HG03558 (cell line): ENCODE measurements at regions not wholly inside any gene's neighbourhood (a gene's known extent, or its start where the extent isn't known, plus 50 kb on each side); places are given as distances from the start of the nearest gene placed in this dataset.

ENCODE experiments used
- ATAC-seq: cut with Tn5 transposase; IDR thresholded peaks from one replicate; pipeline ENCODE4 v1.9.1; 2021; ENCODE audit warnings: moderate number of reproducible peaks; ENCODE audit not compliant: unreplicated experiment; ENCODE audit errors: extremely low read depth

DNA sequence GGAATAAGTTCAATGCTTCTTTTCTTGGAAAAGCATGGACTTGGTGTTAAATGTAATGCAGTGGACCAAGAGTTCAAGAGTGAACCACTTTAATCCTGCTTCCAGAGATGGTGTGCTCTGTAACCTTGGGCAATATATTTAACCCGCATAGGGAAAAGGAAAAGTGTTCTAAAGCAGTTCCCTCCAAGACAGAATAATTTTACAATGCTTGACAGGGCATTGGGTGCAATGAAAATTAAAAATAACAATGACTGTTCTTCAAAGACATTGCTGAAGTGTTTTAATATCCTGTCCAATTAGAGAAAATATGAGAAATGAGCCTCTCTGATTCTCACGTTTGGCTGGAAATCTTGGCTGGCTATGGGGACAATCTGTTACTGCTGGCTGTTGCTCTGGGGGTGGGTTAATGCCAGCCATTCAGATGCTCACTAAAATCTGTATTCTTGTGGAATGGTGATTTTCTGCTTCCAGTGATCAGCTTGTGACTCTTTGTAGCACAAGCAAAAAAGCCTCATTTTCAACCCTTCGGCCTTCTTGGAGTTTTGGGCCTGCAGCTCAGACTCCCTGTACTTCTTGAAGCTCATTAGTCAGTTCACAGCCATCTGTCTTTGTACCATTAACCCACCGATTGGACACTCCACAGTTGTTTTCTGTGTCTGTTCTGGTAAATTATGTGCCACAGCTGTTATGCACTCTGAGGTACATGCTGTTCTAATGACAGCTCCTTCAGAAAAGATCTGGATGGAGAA, 310.6 kb downstream of the LMO7 start:
- ATAC-seq = no peak

DNA sequence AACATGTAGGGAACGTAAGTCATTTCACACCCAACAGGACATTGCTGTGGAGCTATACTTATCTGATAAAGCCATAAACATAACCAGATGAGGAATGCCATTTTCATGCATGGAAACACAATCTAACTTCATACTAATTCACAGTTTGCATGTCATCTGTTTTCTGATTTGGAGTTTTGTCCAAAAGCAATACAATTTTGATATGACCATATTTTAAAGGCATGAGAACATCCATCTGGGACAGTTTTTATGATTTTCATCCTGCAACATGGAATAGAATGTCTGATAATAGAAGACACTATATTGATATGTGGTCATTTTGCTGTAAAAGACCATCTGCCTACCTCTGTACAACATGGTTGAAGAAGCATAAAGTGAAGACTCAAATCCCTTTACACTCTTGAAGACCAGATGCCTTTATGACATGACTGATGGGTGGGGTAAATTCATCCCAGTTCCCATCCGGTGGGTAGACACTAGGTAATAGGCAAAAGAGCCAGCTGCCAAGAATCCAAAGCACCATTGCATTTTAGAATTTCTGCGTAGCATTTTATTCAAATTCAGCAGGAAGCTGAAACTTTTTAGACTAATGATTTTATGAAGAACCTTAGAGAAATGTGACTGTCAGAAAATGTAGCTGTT, 309.8 kb downstream of the LMO7 start:
- ATAC-seq = no peak

DNA sequence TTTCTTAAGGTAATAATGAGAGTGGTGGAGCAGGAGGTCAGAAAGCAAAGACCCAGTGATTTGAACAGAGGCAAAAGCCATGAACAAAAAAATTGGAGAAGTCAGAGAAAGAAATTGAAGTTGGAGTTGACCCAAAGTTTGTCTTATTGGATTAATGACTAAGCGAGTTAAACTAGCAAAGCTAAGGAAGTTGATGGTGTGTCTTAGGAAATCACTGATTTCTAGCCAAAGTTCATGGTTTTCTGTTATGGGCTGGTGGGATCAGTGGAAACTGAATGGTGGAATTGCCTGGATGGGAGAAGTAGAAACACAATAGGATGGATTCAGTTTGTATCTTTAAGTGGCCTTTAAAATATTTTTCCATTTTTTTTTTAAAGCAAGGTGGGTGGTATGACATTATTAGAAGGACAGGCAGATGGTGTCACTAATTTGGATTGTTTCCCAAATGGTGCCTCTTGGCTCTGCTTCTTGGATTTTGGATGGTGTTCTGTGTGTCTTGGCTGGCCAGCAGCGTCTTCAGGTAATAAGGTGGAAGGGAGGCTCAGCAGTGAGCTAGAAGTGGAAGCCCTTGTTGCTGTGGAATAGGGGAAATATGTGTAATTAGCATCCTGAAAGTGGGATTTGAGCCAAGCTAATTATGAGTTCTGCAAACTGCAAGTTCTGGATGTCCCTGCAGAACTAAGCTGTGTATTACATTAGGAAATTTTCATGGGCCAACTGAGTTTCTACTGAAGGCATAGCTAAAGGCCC, 302.9 kb downstream of the LMO7 start:
- no peak for ATAC-seq

DNA sequence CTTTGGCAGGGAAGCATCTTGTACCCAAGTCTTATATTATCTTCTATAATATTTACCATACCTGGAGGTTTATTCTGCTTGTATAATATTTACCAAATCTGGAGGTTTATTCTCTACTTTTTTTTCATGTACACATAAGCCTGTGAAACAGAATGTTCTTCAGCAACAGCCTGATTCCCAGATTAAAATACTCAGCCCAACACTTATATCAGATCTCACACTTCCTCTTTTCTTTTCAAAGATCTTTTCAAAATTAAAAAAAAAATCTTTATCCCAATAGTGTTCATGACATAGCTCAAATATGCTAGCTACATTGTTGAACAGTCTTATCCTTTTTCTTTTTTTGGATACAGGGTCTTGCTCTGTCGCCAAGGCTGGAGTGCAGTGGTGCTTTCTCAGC, 300.7 kb downstream of the LMO7 start:
- ATAC-seq = no peak

DNA sequence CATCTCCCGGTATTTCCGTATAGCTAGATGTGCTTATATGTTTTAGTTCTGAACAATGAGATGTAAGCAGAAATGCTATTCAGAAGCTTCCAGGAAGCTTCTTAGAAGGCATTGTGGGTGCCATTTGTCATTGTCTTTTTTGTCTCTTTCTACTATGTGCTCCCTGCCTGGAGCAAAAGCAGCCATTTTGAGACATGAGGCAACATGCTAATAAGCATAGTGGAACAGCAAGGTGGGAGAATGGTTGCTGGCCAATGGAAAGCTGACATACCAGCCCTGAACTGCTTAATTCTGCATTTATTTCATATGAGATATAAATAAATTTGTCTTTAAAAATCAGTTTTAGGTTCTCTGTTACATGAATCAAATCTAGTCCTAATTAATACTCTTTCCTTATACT, 299.7 kb downstream of the LMO7 start:
- no peak for ATAC-seq

DNA sequence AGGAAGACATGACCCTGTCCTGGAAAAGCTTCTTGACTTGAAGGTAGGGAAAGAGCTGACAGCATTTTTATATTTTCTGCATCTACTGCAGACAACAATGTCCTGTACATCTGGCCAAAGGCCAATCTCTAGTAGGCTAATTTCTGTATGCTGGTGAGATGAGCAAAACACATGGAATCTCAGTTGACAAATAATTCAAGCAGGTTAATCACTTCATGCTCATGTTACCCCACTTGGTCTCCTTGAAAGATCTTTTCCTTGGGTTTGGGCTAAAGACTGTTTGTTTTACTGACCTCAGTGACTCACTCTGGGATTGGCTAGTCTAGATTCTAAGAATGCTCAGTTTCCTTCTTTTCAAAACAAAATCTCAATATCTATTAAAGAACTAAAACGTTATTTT, 298.8 kb downstream of the LMO7 start:
- ATAC-seq = no peak

DNA sequence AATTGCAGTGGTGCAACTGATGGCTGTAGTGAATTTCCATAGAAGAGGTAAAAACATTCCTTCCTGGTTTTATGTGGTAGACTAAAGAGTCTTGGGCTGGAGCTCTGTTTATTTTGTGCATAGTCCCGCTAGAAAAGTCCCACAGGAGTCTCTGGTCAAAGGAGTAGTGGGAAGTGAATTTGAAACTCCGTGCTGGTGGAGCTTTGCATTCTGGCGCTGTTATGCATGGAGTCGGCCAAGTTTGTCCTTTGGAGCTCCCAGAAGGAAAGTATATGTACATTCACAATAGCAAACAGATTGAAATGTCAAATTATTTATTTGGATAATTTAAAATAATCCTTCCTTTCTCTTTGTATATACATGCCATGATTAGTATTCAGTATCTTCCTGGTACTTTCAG, 296.5 kb downstream of the LMO7 start:
- no peak for ATAC-seq

DNA sequence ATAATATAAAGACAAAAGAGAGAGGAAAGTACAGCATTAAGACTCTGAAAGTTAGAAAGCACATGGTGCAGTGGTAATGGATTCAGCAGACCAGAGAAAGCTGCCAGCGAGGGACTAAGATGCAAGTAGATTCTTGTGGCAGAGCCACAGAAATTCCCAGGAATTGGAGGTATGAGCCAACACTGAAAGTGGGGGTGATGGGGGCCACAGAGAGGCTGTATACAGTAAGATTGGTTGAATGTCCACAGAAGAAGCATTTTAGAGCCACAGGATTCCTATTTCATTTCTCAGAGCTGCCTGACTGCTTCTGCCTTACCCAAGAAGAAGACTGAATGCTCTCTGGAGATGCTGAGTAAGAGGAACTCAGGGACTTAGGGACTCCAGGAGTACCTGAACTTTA, 295.0 kb downstream of the LMO7 start:
- ATAC-seq = no peak

DNA sequence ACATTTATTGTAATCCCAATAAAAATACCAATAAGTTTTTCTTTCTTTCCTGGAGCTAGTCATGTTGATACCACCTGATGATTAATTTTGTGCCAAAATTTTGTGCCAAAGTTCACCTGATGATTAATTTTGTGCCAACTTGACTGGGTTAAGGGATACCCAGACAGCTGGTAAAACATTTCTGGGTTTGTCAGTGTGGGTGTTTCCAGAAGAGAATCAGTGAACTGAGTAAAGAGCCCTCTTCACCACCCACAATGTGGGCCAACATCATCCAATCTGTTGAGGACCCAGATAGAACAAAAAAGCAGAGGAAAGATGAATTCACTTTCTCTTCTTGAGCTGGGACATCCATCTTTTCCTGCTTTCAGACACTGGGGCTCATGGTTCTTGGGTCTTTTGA, 292.9 kb downstream of the LMO7 start:
- ATAC-seq = no peak

DNA sequence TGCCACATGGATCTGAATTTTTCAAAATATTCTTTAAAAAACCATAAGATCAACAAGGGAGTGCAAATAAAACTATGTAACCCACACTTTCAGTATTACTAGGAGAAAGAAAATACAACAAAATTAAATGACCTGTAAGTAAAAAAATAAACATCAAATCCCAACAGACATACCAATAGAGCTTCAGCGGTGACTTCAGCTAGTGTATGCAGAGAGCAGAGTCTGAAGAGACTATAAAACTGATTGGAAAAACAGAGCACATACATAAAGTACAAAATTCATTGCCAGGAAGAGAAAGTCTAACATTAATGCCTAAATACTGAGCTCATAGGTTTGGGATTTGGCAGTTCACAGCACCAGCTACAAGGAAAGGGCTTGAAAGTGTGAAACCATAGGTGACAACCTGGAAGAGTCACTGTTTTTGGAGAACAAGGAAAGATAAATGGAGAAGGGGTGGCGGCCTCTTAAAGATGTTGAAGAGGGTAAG, 291.1 kb downstream of the LMO7 start:
- ATAC-seq = no peak

DNA sequence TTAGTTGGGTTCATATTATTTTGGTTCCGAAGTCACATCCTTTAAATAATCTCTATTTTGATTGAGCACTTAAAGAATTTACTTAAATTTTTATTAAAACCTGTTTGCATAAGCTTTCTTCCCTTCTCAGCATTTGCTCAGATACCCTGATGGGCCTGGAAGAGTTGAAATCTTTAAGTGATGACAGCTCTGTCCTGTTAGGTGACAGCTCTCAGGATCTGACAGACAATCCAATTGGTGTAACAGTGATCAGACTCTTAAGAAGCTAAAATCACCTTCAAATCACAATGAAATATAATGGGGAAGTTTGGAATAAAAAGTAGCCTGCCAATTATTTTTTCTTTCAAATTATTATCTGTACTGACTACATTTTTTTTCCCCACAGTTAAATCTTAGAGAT, 284.4 kb downstream of the LMO7 start:
- ATAC-seq = no peak

DNA sequence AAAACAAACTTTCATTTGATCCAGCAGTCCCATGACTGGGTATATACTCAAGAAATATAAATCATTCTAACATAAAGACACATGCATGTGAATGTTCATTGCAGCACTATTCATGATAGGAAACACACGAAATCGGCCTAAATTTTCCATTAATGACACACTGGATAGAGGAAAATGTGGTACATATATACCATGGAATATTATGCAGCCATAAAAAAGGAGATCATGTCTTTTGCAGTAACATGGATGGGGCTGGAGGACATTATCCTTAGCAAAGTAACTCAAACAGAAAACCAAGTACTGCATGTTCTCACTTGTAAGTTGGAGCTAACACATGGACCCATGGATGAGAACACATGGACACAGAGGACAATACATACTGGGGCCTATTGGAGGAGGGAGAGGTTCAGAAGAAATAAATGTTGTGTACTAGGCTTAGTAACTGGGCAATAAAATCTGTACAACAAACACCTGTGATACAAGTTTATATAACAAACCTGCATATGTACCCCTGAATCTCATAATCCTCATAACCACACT, 283.6 kb downstream of the LMO7 start:
- ATAC-seq = no peak

DNA sequence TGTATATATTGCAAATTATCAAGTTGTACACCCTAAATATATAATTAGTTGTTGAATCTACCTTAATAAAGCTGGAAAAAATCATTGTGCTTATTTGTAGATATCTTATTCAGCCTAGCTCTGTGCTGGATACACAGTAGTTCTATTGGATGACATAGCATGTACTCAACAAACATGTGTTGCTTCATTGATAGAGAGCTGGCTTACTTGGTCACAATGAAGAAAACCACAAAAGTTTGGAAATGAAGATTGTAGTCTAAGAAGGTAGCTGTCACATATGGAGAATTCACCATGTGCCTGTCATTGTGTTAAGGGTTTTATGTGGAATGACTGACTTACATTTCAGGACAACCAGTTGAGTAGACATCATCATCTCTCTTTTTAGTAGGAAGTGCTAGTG, 278.9 kb downstream of the LMO7 start:
- ATAC-seq = no peak

DNA sequence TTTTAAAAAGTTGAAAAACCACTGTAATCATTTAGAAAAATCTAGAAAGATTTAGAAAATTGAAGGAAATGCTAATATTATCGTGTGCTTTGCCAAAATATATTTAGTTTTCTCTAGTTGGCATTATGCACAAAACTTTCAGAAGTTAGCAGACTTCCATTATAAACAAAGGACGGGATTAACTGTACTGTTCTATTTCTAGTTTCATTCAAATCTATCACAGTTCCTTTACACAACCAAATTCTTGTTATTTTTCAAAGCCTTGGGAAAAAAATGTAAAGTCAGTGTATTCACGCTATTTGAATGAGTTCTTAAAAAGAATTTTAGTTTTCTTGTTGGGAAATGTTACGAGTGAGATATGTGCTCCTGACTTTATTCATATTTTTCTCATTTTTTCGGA, 277.8 kb downstream of the LMO7 start:
- ATAC-seq = no peak

DNA sequence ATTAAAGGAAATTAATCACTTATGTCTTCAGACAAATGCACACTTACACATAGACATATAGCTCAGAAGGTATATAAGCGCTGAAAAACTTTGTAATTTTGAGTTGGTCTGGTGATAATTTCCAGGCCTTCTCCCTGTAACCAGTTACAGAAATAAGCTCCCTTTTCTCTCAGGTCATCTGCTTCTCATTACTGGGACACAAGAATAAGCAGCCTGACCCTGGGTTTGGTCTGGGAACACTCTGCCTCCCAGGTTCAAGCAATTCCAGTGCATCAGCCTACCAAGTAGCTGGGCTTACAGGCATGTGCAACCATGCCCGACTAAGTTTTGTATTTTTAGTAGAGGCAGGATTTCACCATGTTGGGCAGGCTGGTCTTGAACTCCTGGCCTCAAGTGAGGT, 274.5 kb downstream of the LMO7 start:
- no peak for ATAC-seq
